Progenitor cell of endocrine pancreas (in vitro differentiated cells): ENCODE measurements at regions not wholly inside any gene's neighbourhood (a gene's known extent, or its start where the extent isn't known, plus 50 kb on each side); places are given as distances from the start of the nearest gene placed in this dataset.
A peak's percentile ranks its signal among the peaks of the same experiment; 100 is the strongest.

Experiments
- DNase-seq: peaks from one replicate; pipeline ENCODE4 v3.0.0; 2021; ENCODE audit warnings: low spot score; ENCODE audit not compliant: unreplicated experiment
- H3K27ac Mint-ChIP-seq: 2 replicates; pipeline ENCODE4 v1.8.0; 2021; ENCODE audit warnings: mild to moderate bottlenecking, moderate library complexity, mixed read lengths
- H3K27me3 Mint-ChIP-seq: 2 replicates; pipeline ENCODE4 v1.8.0; 2021; ENCODE audit warnings: mixed read lengths
- H3K36me3 Mint-ChIP-seq: 2 replicates; pipeline ENCODE4 v1.8.0; 2022; ENCODE audit warnings: mixed read lengths; ENCODE audit not compliant: insufficient read depth
- H3K4me1 Mint-ChIP-seq: 2 replicates; pipeline ENCODE4 v1.8.0; 2021; ENCODE audit warnings: low read depth, mixed read lengths
- H3K4me3 Mint-ChIP-seq: 2 replicates; pipeline ENCODE4 v1.8.0; 2021; ENCODE audit warnings: low read depth, mild to moderate bottlenecking, moderate library complexity, mixed read lengths
- H3K9me3 Mint-ChIP-seq: 2 replicates; pipeline ENCODE4 v1.8.0; 2021; ENCODE audit warnings: low read depth, mixed read lengths
- CTCF ChIP-seq: fragments of 200-600 bp; sonication (generic); IDR thresholded peaks from one replicate; pipeline ENCODE4 v1.5.0; 2021; ENCODE audit warnings: antibody characterized with exemption, mild to moderate bottlenecking; ENCODE audit not compliant: unreplicated experiment

GRCh38 chr18:76131738-76132137, 363.3 kb downstream of the ZNF516 start:
- no peaks in the 10 kb centered on the region for H3K36me3 Mint-ChIP-seq
- no peaks in the 10 kb centered on the region for H3K27me3 Mint-ChIP-seq
- H3K4me1 Mint-ChIP-seq, result no peaks in the 10 kb centered on the region
- no peak for TF ChIP-seq CTCF
- no peak for DNase-seq
- peaks cover 4% of the 10 kb centered on the region for H3K9me3 Mint-ChIP-seq
- H3K27ac Mint-ChIP-seq, result no peak overlapping the region
- H3K4me3 Mint-ChIP-seq, result no peak overlapping the region

- no peak for TF ChIP-seq CTCF
- H3K4me1 Mint-ChIP-seq, result no peaks in the 10 kb centered on the region
- H3K27ac Mint-ChIP-seq, result no peak overlapping the region
- H3K4me3 Mint-ChIP-seq, result no peak overlapping the region
- peaks cover 4% of the 10 kb centered on the region for H3K9me3 Mint-ChIP-seq
- no peak for DNase-seq
- H3K27me3 Mint-ChIP-seq, result no peaks in the 10 kb centered on the region
- no peaks in the 10 kb centered on the region for H3K36me3 Mint-ChIP-seq
Observed at GRCh38 chr18:76130845-76131244, 364.2 kb downstream of the ZNF516 start.

- Mint-ChIP-seq H3K27me3 (peaks cover 5% of the 10 kb centered on the region), H3K27ac (no peak overlapping the region), H3K4me3 (no peak overlapping the region), H3K36me3 (no peaks in the 10 kb centered on the region), H3K4me1 (no peaks in the 10 kb centered on the region), H3K9me3 (no peaks in the 10 kb centered on the region)
- no peak for DNase-seq
- TF ChIP-seq CTCF, result peak; percentile 28
Observed at GRCh38 chr18:76126327-76126726, 368.7 kb downstream of the ZNF516 start.

- no peak overlapping the region for H3K4me3 Mint-ChIP-seq
- H3K27me3 Mint-ChIP-seq, result peaks cover 5% of the 10 kb centered on the region
- DNase-seq, result no peak
- no peak for TF ChIP-seq CTCF
- H3K9me3 Mint-ChIP-seq, result no peaks in the 10 kb centered on the region
- H3K27ac Mint-ChIP-seq, result no peak overlapping the region
- no peaks in the 10 kb centered on the region for H3K36me3 Mint-ChIP-seq
- no peaks in the 10 kb centered on the region for H3K4me1 Mint-ChIP-seq
Observed at GRCh38 chr18:76121011-76121410, 374.0 kb downstream of the ZNF516 start.

- Mint-ChIP-seq H3K9me3 (peaks cover 4% of the 10 kb centered on the region), H3K36me3 (no peaks in the 10 kb centered on the region), H3K27me3 (no peaks in the 10 kb centered on the region), H3K27ac (no peak overlapping the region), H3K4me3 (no peak overlapping the region), H3K4me1 (no peaks in the 10 kb centered on the region)
- no peak for DNase-seq
- TF ChIP-seq CTCF, result no peak
Observed at GRCh38 chr18:76115580-76115979, 379.5 kb downstream of the ZNF516 start.

- Mint-ChIP-seq H3K36me3 (no peaks in the 10 kb centered on the region), H3K27me3 (no peaks in the 10 kb centered on the region), H3K27ac (no peak overlapping the region), H3K9me3 (peaks cover 6% of the 10 kb centered on the region), H3K4me3 (no peak overlapping the region), H3K4me1 (no peaks in the 10 kb centered on the region)
- TF ChIP-seq CTCF, result no peak
- no peak for DNase-seq
Observed at GRCh38 chr18:76113101-76113500, 381.9 kb downstream of the ZNF516 start.
